Stimulated activated CD4-positive, alpha-beta T cell treated with anti-CD3 and anti-CD28 coated beads, TNF-alpha, amount 100 ng/mL, for 48 hours (primary cell): ENCODE measurements at regions not wholly inside any gene's neighbourhood (a gene's known extent, or its start where the extent isn't known, plus 50 kb on each side); places are given as distances from the start of the nearest gene placed in this dataset.

Source experiments
- DNase-seq, 3 donors: peaks; one replicate each; pipeline ENCODE4 v3.0.0-alpha.2; 2020; ENCODE audit warnings: low read depth in 3 of 3

DNA sequence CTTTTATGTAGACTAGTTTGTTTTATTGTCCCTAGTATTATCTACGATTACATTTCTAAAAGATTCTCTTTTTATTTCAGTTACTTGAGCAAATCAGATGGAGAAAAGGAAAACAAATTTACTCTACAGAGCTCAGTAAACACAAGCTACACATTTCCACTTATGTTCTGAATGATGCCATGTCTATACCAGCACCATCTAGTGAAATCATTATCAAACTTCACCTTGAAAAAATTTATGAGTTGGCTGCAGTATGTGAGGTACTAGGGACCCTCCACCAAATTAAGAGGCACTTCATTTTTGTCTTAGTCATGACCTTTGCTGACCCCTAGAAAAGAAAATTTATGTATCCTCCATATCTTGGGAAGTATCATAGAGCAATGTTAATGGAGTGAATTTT lies 827.4 kb downstream of the SI start:
- no peak for DNase-seq

- no peak for DNase-seq
Measured at GRCh38 chr3:164236851-164237250, 841.4 kb downstream of the SI start.

- DNase-seq: no peak
Measured at GRCh38 chr3:164235289-164236028, 842.8 kb downstream of the SI start.

DNA sequence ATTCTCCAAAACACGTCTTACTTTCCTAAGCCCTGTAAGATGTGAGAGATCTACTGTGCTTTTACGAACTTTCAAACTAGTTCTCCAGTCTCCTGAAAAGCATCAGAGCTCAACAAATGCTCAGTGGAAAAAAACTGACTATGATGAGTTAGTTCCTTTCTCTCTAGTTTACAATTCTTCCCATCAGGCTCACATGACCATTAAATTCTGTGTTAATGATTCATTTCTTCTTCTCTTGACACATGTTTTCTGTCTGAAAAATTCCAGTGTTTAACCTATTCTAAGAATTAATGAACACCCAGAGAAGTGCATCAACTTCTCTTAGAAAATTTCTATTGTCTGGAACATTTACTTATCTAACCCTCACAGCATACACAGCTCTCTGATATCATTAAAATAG lies 844.3 kb downstream of the SI start:
- DNase-seq: no peak

- no peak for DNase-seq
Measured at GRCh38 chr3:164231718-164232117, 846.6 kb downstream of the SI start.

DNA sequence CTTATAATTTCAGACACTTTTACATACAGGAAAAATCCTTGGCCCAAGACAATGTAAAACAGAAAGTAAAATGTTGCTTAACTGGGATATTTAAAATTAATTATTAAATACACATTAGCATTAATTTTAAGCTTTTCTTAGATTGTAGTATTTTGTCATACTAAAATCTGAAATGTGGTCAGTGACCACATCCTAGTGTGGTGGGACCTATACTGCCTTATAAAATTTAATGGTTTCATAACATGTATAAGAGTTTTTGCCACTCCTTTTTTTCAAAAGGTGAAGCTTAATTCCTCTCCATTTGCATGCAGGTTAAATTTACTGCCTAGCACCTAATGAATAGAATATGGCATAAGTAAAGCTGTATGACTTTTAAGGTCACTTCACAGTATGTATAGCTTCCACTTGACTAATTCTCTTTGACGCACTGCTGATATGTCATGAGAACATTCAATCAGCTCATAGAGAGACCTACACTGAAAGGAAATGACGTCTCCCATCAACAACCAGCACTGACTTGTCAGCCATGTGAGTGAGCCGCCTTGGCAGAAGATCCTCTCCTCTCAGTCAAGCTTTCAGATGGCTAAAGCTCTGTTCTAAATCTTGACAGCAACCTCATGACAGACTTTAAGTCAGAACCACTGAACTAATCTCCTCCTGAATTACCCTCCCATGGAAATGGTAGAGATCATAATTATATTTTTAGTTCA lies 847.8 kb downstream of the SI start:
- no peak for DNase-seq

DNA sequence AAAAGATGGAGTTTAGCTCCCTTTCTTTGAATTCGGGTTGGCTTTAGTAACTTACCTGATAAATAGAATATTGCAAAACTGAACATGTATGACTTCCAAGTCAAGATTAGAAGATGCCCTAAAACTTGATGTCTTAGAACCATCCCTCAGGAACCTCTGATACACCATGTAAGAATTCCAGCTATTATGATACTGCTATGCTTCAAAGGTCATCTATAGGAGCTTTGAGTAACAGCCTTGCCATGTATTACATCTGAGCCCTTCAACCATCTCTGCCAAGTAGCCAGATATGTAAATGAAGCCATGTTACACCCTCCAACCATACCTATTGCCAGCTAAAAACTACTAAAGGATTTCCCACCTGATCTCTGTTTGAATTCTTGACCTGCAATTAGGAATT lies 854.2 kb downstream of the SI start:
- DNase-seq: no peak

DNA sequence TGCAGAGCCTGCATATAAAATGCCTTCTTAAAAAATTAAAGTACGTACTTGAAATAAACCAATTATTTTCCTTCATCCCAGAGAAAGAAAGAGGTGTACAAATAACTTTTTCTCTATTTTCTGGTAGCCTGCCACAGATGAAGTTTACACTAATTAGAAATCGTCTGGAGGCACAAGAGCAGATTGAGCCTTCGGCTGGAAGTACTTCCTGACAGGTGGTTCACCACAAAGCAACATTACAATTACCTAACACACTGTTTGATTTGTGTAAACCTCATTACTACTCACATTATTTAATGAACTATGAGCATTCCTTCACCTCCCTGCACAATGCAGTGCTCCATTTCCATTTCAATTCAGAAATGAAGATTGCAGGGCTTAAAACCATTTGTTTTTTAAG lies 856.1 kb downstream of the SI start:
- DNase-seq: no peak

DNA sequence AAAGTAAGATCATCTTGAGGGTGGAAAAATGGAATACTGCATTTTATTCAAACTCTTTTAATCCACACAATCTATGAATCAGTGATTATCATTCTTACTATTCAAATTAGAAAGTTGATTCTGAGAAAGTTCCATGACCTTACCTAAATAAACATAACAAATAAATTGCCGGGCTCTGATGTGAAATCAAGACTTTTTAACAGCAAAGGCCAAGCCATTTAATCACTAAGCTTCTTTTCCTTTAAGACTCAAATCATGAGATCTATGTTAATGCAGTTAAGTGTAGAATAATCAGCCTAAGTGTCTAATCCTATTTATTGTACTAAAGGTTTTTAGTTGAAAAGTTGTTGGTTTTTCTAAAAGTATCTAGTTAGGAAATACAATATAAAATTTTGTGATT lies 857.0 kb downstream of the SI start:
- DNase-seq: no peak

- DNase-seq: no peak
Measured at GRCh38 chr3:164209363-164209762, 868.9 kb downstream of the SI start.

- no peak for DNase-seq
Measured at GRCh38 chr3:164208821-164209220, 869.5 kb downstream of the SI start.

DNA sequence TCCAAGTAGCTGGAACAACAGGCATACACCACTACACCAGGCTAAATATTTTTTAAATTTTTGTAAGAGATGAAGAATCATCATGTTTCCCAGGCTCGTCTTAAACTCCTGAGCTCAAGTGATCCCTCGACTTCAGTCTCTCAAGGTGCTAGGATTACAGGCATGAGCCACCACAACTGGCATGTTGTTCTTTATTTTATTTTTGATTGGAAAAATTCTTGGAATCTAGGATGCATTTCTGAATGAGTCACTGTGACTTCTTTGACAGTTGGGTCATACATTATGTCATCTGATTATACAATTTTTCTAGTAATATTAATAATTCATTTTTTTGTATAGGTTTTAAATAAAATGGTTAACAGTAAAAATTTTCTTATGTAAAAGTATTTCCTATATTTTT lies 870.2 kb downstream of the SI start:
- no peak for DNase-seq

DNA sequence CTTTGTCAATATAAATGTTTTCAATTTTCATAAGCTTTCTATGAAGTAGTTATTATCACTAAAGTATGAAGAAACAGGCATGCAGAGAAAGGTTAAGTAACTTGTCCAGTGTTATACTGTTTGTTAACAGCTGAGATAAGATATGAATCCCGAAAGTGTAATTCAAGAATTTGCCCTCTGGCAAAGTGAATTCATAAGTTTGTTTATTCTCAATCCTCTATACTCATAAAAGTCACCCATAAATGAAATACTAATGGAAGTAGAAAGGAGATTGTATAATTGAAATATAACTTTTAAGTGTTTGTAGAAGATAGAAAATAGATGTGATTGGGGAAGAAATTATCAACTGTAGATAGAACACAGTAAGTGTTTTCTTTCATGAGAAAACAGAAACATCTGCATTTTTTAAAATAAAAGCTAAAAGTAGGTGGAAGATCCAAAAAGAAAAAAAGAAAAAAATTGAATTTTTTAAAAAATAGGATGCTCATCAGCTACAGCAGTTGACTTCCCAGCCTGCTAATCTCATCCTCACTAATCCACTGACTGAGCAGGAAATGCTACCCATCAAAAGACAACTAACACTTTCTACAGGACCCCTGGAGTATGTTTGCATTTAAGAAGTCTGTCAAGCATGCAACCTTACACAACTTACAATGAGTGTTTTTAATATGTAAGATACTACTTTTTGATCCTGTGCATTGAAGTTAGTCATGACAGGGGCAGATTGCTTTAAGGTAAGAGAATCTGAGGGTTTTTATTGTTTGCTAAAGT lies 878.1 kb downstream of the SI start:
- no peak for DNase-seq

DNA sequence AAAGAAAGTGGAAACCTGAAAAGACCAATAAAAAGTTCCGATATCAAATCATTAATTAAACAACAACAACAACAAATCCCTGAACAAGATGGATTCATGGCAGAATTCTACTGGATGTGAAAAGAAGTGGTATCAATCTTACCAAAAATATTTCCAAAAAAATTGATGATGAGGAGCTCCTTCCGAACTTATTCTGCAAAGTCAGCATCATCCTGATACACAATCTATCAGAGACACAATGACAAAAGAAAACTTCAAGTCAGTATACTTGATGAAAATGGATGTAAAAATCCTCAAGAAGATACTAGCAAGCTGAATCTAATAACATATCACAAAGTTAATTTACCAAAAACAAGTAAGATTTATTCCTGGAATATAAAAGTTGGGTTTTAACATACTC lies 881.8 kb downstream of the SI start:
- DNase-seq: no peak

DNA sequence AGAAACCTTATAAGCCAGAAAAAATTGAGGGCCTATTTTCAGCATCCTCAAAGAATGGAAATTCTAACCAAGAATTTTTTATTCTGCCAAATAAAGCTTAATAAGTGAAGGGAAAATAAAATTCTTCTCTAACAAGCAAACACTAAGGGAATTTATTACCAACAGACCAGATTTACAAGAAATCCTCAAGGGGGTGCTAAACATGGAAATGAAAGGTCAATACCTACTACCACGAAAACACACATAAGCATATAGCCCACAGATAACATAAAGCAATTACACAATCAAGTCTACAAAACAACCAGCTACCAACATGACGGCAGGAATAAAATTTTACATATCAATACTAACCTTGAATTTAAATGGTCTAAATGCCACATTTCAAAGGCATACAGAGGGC lies 883.5 kb downstream of the SI start:
- DNase-seq: no peak

- DNase-seq: no peak
Measured at GRCh38 chr3:164192974-164193373, 885.3 kb downstream of the SI start.

DNA sequence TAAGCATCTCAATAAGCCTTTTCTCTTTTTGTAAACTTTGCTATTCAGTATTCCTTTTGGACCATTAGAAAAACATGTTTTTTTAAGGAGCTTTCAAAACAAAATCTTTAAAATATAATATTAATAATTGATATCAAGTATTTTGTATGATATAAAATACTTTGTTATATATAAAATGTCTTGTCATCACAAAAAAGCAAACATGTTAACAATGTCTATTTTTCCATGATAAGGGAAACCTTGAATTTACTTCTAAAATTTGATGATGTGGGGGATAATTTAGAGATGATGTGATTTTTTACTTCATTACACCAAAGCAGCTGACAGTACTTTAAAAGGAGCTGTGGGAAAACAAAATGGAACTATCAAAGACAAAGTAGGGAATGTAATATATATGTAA lies 887.7 kb downstream of the SI start:
- DNase-seq: no peak

GRCh38 chr3:164186095-164186494 lies 892.2 kb downstream of the SI start:
- DNase-seq: no peak

DNA sequence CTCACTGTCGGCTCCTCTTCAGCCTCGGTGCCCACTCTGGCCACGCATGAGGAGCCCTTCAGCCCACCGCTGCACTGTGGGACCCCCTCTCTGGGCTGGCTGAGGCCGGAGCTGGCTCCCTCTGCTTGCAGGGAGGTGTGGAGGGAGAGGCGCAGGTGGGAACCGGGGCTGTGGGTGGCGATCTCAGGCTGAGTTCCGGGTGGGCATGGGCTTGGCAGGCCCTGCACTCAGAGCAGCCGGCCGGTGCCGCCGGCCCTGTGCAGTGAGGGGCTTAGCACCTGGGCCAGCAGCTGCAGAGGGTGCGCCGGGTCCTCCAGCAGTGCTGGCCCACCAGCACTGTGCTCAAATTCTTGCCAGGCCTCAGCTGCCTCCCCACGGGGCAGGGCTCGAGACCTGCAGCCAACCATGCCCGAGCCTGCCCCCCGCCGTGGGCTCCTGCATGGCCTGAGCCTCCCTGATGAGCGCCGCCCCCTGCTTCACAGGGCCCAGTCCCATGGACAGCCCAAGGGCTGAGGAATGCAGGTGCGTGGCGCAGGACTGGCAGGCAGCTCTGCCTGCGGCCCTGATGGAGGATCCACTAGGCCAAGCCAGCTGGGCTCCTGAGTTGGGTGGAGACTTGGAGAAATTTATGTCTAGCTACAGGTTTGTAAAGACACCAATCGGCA lies 899.1 kb downstream of the SI start:
- DNase-seq: no peak

- DNase-seq: no peak
Measured at GRCh38 chr3:164174059-164174458, 904.2 kb downstream of the SI start.

GRCh38 chr3:164155400-164155799 lies 922.9 kb downstream of the SI start:
- no peak for DNase-seq

- DNase-seq: no peak
Measured at GRCh38 chr3:164144824-164145223, 933.5 kb downstream of the SI start.
